ENCODE measurements at regions not wholly inside any gene's neighbourhood (a gene's known extent, or its start where the extent isn't known, plus 50 kb on each side); places are given as distances from the start of the nearest gene placed in this dataset.

GRCh38 chr3:193943851-193944517 lies 192.0 kb upstream of the HES1 start:
- TF ChIP-seq CTCF (IDR thresholded peaks at IDR 0.05) (no peak), POLR2A (IDR thresholded peaks at IDR 0.05) (no peak)

All from adrenal gland (tissue), 5 donors.